IMR-90 (cell line): ENCODE measurements at regions not wholly inside any gene's neighbourhood (a gene's known extent, or its start where the extent isn't known, plus 50 kb on each side); places are given as distances from the start of the nearest gene placed in this dataset.
"Not testable (repeated sequence)": the region's sequence is repeated elsewhere in the genome, so short reads cannot be mapped to it uniquely, and the experiment has no call there.

Source experiments
- ATAC-seq: fragments of 200-7000 bp; cut with Tn5 transposase; 2 replicates; pipeline ENCODE4 v1.9.1; 2020; ENCODE audit warnings: low read depth, mild to moderate bottlenecking, moderate library complexity
- BruUV-seq: library from RNA; stranded (reverse); fragments of 400-500 nt; replicated peaks from 2 replicates; lab custom pipeline; 2021; lab: Mats Ljungman, UMichigan
- CTCF ChIA-PET: fragments of 300-600 bp; formaldehyde crosslinking; extraction: SDS; loops from one replicate; lab custom pipeline; 2021; ENCODE audit warnings: antibody characterized with exemption; lab: Yijun Ruan, JAX
- POLR2A ChIA-PET: fragments of 300-600 bp; sonication (Branson Sonifier 250); formaldehyde crosslinking; loops from one replicate; lab custom pipeline; 2022; ENCODE audit warnings: antibody characterized with exemption; ENCODE audit not compliant: unreplicated experiment; lab: Charles Lee
- DNase-seq: peaks from one replicate; pipeline ENCODE4 v3.0.0; 2013
- H2AFZ ChIP-seq: replicated peaks from 2 replicates; pipeline ENCODE3; 2013; ENCODE audit warnings: low read length, mild to moderate bottlenecking; ENCODE audit not compliant: poor library complexity
- H2AK5ac ChIP-seq: 2 replicates; pipeline ENCODE4 v1.6.1; 2013; ENCODE audit warnings: low read depth, low read length, inconsistent platforms
- H2AK9ac ChIP-seq: replicated peaks from 2 replicates; pipeline ENCODE3; 2013; ENCODE audit warnings: mild to moderate bottlenecking, low read depth, low read length, moderate library complexity; ENCODE audit not compliant: poor library complexity
- H2BK120ac ChIP-seq: 2 replicates; pipeline ENCODE4 v1.6.1; 2013; ENCODE audit warnings: low read depth, low read length, inconsistent platforms
- H2BK15ac ChIP-seq: 3 replicates; pipeline ENCODE4 v1.6.1; 2013; ENCODE audit warnings: low read depth, low read length, inconsistent platforms
- H2BK20ac ChIP-seq: 2 replicates; pipeline ENCODE4 v1.6.1; 2013; ENCODE audit warnings: low read depth, mild to moderate bottlenecking, inconsistent platforms, low read length, moderate library complexity
- H2BK5ac ChIP-seq: 2 replicates; pipeline ENCODE4 v1.6.1; 2013; ENCODE audit warnings: mild to moderate bottlenecking, low read depth, low read length, inconsistent platforms; ENCODE audit not compliant: poor library complexity, severe bottlenecking
- H3K14ac ChIP-seq: replicated peaks from 2 replicates; pipeline ENCODE4 v1.6.1; 2013; ENCODE audit warnings: low read depth, low read length, inconsistent platforms
- H3K18ac ChIP-seq: 2 replicates; pipeline ENCODE4 v1.6.1; 2013; ENCODE audit warnings: low read depth, low read length, control low read depth
- H3K23ac ChIP-seq: 2 replicates; pipeline ENCODE4 v1.6.1; 2013; ENCODE audit warnings: low read depth, low read length, inconsistent platforms
- H3K27ac ChIP-seq: 2 replicates; pipeline ENCODE4 v1.5.1; 2013; ENCODE audit warnings: mild to moderate bottlenecking, control low read depth, low read length; ENCODE audit not compliant: insufficient read depth
- H3K27me3 ChIP-seq: 2 replicates; pipeline ENCODE4 v1.6.1; 2013; ENCODE audit warnings: low read length; ENCODE audit not compliant: control insufficient read depth, insufficient read depth
- H3K36me3 ChIP-seq: 2 replicates; pipeline ENCODE4 v1.6.1; 2013; ENCODE audit warnings: low read length, mixed read lengths; ENCODE audit not compliant: control insufficient read depth, insufficient read depth
- H3K4ac ChIP-seq: 2 replicates; pipeline ENCODE4 v1.6.1; 2013; ENCODE audit warnings: low read depth, low read length, inconsistent platforms
- H3K4me1 ChIP-seq: 2 replicates; pipeline ENCODE4 v1.6.1; 2013; ENCODE audit warnings: low read length, mixed read lengths; ENCODE audit not compliant: control insufficient read depth, insufficient read depth
- H3K4me2 ChIP-seq: 2 replicates; pipeline ENCODE4 v1.6.1; 2013; ENCODE audit warnings: low read depth, mild to moderate bottlenecking, control low read depth, low read length, moderate library complexity
- H3K4me3 ChIP-seq: 2 replicates; pipeline ENCODE4 v1.5.1; 2013; ENCODE audit warnings: low read depth, mild to moderate bottlenecking, control low read depth, low read length, moderate library complexity; ENCODE audit not compliant: insufficient read depth
- H3K56ac ChIP-seq: 2 replicates; pipeline ENCODE4 v1.6.1; 2013; ENCODE audit warnings: low read length, inconsistent platforms; ENCODE audit not compliant: insufficient read depth; ENCODE audit errors: extremely low read depth
- H3K79me1 ChIP-seq, 2 experiments: 2 replicates each; pipeline ENCODE4 v1.6.1; 2013; ENCODE audit warnings: low read length in 2 of 2, inconsistent platforms in 1 of 2, low read depth in 1 of 2
- H3K9ac ChIP-seq: 2 replicates; pipeline ENCODE4 v1.6.1; 2013; ENCODE audit warnings: low read depth, low read length, control low read depth
- H3K9me1 ChIP-seq: 2 replicates; pipeline ENCODE4 v1.6.1; 2013; ENCODE audit warnings: low read length, inconsistent platforms; ENCODE audit not compliant: insufficient read depth
- H3K9me3 ChIP-seq: 2 replicates; pipeline ENCODE4 v1.6.1; 2013; ENCODE audit warnings: low read length; ENCODE audit not compliant: control insufficient read depth, insufficient read depth
- H4K20me1 ChIP-seq: 2 replicates; pipeline ENCODE4 v1.6.1; 2013; ENCODE audit warnings: low read length, inconsistent platforms; ENCODE audit not compliant: insufficient read depth
- H4K5ac ChIP-seq: 2 replicates; pipeline ENCODE4 v1.6.1; 2013; ENCODE audit warnings: mild to moderate bottlenecking, low read depth, low read length, control low read depth
- H4K8ac ChIP-seq, 2 experiments: 2 replicates each; pipeline ENCODE4 v1.6.1; 2013; ENCODE audit warnings: low read depth in 2 of 2, low read length in 2 of 2, control low read depth in 1 of 2, inconsistent platforms in 1 of 2
- H4K91ac ChIP-seq: 2 replicates; pipeline ENCODE4 v1.6.1; 2013; ENCODE audit warnings: low read depth, low read length, inconsistent platforms; ENCODE audit not compliant: insufficient read depth
- POLR2A ChIP-seq: IDR thresholded peaks from 2 replicates; pipeline ENCODE4 v1.6.1; 2012; ENCODE audit warnings: mild to moderate bottlenecking, low read depth, low read length
- whole genome bisulfite sequencing, 2 experiments: methylation state at CpG; one replicate each; pipeline versions ENCODE4 v1.1.5 to v1.1.7; 2013; ENCODE audit warnings: missing lambda C conversion rate in 2 of 2; ENCODE audit not compliant: insufficient read length in 1 of 2; ENCODE audit errors: extremely low coverage in 2 of 2; 5-methylcytosine and 5-hydroxymethylcytosine counted together
- dilution Hi-C: fragments of 300-500 bp; cut with HindIII; formaldehyde crosslinking; loops from one replicate; pipeline ENCODE4 v1.14.3; 2018; ENCODE audit warnings: low sequenced_read_pairs; ENCODE audit not compliant: unreplicated experiment
- in situ Hi-C: fragments of 300-500 bp; cut with MboI; formaldehyde crosslinking; loops from 3 replicates; pipeline ENCODE4 v1.14.3; 2019; ENCODE audit warnings: low sequenced_read_pairs, inconsistent platforms, mixed read lengths
- intact Hi-C: fragments of 100-400 bp; cut with micrococcal nuclease; formaldehyde crosslinking; loops from 2 replicates; pipeline ENCODE4 v1.10.0; 2022

DNA sequence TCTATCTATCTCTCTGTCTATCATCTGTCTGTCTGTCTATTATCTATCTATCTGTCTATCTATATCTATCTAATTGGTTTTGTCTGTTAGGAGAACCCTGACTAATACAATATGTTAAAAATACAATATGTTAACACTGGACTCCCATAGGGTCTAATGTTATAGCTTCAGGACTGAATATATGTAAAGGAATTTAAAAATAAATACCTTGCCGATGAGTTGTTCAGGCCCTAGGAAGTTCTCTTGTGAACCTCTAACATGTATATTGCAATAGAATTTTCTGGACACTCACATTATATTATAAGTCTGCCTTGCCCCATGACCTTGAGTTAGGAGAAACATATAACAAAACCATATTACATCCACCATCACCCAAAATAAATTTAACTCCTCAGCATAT lies 900.6 kb downstream of the NCAM2 start:
- Histone ChIP-seq H2AFZ (no peak overlapping the region), H4K5ac (no peak overlapping the region), H2BK120ac (no peak overlapping the region), H3K23ac (no peak overlapping the region), H4K8ac (no peak overlapping the region), H2BK15ac (no peak overlapping the region), H2AK9ac (no peak overlapping the region), H3K56ac (no peak overlapping the region), H3K9me1 (no peaks in the 10 kb centered on the region), H3K18ac (no peak overlapping the region), H2AK5ac (no peak overlapping the region), H3K9me3 (peaks cover 2% of the 10 kb centered on the region), H3K4ac (no peak overlapping the region), H2BK20ac (no peak overlapping the region), H3K14ac (no peak overlapping the region), H3K27me3 (no peaks in the 10 kb centered on the region), H2BK5ac (no peak overlapping the region), H3K27ac (no peak overlapping the region), H4K91ac (no peak overlapping the region), H3K9ac (no peak overlapping the region), H4K20me1 (no peaks in the 10 kb centered on the region), H3K4me1 (no peaks in the 10 kb centered on the region), H3K4me3 (no peak overlapping the region), H3K4me2 (no peak overlapping the region), H3K79me1 (no peaks in the 10 kb centered on the region), H3K36me3 (no peaks in the 10 kb centered on the region)
- BruUV-seq = no TSS peak
- in situ Hi-C loops (no loop called here), dilution Hi-C loops (no loop called here), intact Hi-C loops (no loop called here)
- WGBS, 2 experiments = no CpG with 5 or more reads among the region's 1 CpG
- DNase-seq (peak; percentile 1), ATAC-seq (no peak)
- ChIA-PET POLR2A (no interaction called here), CTCF (interaction anchor here (0.5 to 0.6 kb wide), 2 partner anchors 10 to 15 kb away, joined by 3 read pairs; no protein-coding TSS in a partner anchor)
- no peak for TF ChIP-seq POLR2A

DNA sequence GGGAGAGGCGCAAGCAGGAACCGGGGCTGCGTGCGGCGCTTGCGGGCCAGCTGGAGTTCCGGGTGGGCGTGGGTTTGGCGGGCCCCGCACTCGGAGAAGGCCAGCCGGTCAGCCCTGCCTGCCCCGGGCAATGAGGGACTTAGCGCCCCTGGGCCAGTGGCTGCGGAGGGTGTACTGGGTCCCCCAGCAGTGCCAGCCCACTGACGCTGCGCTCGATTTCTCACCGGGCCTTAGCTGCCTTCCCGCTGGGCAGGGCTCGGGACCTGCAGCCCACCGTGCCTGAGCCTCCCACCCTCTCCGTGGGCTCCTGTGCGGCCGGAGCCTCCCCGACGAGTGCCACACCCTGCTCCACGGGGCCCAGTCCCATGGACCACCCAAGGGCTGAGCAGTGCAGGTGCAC lies 904.2 kb downstream of the NCAM2 start:
- H4K20me1 ChIP-seq, CTCF ChIA-PET, H3K9me1 ChIP-seq, BruUV-seq, H2AK9ac ChIP-seq, H3K36me3 ChIP-seq, H4K91ac ChIP-seq, H3K79me1 ChIP-seq, H3K23ac ChIP-seq, POLR2A ChIA-PET, H4K5ac ChIP-seq, DNase-seq, H3K14ac ChIP-seq, H3K27ac ChIP-seq, H3K4ac ChIP-seq, H3K4me3 ChIP-seq, dilution Hi-C loops, H3K18ac ChIP-seq, H4K8ac ChIP-seq, H3K9ac ChIP-seq, intact Hi-C loops, H2BK120ac ChIP-seq, H3K4me1 ChIP-seq, H3K56ac ChIP-seq, H3K4me2 ChIP-seq, H2BK5ac ChIP-seq, ATAC-seq, H2AK5ac ChIP-seq, H2AFZ ChIP-seq, H2BK20ac ChIP-seq, H2BK15ac ChIP-seq, H3K9me3 ChIP-seq, H3K27me3 ChIP-seq: not testable (repeated sequence)
- 86% methylated on average over 7 of the region's 28 CpGs; no CpG with 5 or more reads in 1 of the 2 experiments for WGBS, 2 experiments
- in situ Hi-C loops = loop anchor here (25.0 kb wide), 1 partner anchor 890 kb away; no protein-coding TSS in a partner anchor
